T-helper 22 cell (primary cell): ENCODE measurements at regions not wholly inside any gene's neighbourhood (a gene's known extent, or its start where the extent isn't known, plus 50 kb on each side); places are given as distances from the start of the nearest gene placed in this dataset.

Experiments
- DNase-seq: peaks from one replicate; pipeline ENCODE4 v3.0.0-alpha.2; 2020; ENCODE audit warnings: low read depth

DNA sequence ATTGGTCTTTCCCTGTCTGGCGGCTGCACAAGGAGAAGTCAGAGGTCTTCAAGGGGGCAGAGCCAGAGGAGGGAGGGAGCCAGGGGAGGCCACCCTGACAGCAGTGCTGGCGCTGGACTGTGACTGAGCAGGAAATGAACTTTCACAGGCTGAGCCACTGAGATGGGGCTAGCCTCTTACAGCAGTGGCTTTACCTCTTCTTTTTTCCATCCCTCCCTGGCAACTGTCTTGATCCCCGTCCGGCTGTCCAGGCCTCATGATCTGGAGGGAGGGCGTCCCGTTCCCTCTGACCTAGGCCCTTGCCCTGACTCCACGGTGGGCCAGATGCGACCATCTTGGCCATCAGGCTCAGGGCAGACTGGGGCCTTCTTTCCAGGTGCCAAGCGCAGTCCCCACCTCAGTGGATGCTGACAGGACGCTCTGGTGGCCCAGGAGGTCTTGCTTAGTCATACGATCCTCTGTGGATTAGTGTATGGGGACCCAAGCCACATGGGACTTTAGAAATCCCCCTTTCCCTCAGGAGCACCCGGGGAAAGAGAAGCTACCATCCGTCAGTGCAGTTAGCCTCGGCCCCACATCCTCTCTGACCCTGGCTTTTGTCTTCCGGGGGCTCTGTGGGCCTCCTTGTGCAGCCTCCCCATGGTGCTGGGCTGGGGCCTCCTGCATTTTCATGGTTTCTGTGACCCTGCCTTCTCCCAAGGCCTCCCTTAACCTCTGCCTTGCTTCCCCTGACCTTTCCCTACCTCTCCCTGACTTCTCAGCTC, 57.4 kb upstream of the CCDC167 start:
- DNase-seq: no peak

DNA sequence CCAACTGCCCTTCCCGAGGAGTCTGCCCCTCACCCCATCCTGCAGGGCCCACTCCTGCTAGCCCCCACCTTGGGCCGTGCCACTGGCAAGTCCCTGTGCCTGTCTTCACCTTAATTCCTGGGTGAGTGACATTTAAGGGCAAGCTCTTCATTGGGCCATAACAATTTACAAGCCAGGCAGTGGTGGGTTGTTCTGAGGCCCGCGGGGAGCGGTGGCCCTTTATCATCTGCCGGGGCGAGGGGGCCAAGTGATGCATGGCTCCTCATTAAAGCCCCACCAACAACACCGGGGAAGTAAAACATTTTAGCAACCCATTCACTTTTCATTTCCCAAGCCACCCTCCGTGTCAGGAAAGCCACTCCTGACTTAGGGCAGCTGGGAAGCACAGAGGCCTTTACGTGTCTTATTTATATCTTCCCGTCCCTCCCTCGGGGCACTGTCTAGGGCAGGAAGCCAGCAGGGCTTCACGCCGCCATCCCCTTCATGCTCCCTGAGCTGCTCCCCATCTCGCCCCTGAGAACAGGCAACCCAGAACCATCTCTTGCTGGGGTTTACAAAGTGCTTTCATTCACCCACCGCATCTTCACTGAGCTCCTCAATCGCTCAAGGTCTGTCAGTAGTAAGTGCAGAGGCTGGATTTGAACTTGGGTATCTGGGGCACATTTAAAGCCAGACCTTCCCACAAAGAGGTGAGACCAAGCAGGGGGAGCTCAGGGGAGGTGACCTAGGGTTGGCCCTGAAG, 55.5 kb upstream of the CCDC167 start:
- DNase-seq: no peak

GRCh38 chr6:37554480-37554819, 54.8 kb upstream of the CCDC167 start:
- DNase-seq: no peak

DNA sequence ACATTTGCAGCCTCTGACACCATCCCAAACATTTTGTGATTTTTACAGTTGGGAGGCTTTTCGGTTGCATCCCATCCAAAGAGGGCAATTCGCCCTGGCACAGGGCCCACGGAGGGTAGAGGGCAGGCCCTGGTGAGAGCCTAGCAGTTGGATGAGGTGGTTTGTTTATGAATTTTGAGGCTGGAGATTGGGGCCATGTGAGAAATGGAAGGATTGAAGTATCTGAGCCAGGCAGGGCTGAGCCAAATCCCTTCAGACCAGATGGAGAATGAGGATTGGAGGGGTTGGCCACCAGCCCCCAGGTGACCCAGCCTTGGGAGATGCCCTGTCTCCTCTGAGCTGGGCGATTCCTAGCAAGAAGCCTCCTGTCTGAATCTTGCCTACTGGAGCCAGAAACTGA, 52.6 kb upstream of the CCDC167 start:
- DNase-seq: no peak

DNA sequence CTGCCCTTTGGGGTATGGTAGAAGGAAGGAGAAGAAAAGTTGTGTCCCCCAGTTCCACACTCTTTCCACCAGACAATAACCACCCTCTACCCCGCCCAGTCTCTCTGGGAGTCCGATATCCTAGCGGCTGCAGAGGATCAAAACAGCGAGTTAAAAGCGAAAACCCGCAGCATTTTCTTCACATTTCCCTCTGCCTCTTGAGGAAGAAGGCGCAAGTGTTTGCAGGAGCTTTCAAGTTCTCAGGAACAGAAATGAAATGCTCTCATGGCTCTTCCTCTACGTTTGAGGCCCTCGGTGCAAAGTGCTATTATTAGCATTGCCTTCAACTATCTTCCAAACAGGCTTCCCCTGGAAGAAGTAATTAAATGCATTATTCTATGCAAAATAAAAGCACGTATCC, 52.2 kb upstream of the CCDC167 start:
- no peak for DNase-seq

DNA sequence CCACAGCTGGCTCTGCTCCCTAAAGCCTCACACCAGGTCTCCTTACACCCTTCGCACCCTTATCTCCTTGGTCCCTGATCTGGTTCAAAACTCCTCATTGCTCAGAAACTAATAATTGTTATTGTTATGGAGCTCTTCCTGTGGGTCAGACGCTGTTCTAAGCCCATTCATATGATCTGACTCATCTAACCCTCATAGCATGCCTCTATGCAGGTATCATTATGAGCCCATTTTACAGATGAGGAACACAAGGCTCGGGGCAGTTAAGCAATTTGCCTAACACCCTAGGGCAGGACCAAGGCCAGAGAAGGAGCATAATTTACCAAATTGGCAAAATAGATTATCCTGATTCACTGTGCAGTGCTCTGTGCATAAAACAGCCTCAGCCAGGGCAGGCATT, 51.8 kb upstream of the CCDC167 start:
- no peak for DNase-seq

DNA sequence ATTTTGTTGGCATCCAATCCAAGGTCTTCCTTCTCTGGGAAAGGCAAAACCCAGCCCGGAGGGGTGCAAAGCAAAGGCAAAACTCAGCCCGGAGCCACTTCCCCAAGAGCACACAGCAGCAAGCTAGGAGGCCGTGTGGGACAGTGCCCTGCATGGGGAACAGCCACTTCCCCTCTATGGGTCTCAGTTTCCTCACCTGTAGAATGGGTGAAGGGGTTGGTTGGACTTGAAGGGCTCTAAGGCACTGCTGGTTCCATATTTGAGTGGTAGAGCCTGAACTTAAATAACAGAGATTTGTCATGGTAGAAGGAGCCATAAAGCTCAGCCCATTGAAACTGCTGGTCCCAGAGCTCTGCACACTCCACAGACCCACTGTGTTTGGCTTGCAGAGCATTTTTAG, 51.3 kb upstream of the CCDC167 start:
- DNase-seq: no peak

DNA sequence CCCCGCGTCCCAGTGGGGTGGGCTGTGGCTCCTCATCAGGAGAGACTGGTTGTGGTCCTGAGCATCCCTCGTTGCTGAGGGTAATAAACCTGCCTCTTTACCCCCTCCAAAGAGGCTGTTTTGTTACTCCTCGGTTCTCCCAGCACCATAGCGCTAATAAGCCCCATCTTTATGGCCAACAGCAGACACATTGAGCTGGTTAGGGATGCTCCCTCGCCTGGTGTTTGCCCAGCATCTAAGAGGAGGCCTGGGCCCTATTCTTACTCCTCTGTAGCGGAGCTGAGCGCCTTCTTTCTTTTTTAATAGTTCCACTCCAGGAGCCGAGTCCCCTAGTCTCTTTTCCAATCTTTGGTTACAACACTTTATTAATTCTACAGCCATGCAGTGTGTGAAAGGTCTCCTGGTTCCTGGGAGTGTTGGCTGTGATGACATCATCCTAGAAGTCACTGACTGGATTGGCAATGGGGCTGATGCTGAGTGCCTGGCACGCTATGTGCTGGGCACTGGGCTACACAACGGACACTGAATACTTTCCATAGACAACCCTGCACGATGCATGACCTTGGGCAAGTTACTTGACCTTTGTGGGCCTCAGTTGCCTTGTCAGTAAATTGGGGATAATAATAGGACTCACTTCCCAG, 50.6 kb upstream of the CCDC167 start:
- no peak for DNase-seq

GRCh38 chr6:37549558-37549957, 49.9 kb upstream of the CCDC167 start:
- DNase-seq: no peak
